T-cell (primary cell): ENCODE measurements at regions not wholly inside any gene's neighbourhood (a gene's known extent, or its start where the extent isn't known, plus 50 kb on each side); places are given as distances from the start of the nearest gene placed in this dataset.

Experiments
- ATAC-seq, 4 experiments: fragments of 200-7000 bp in 3 of 4; fragments of 150-1000 bp in 1 of 4; cut with Tn5 transposase; replicated peaks in 1 of 4; 1 replicate in 3 of 4; 2 replicates in 1 of 4; pipeline ENCODE4 v1.10.0; 2021; ENCODE audit warnings: moderate library complexity in 3 of 4, mild to moderate bottlenecking in 2 of 4, moderate number of reproducible peaks in 1 of 4
- CTCF ChIA-PET, 2 donors: fragments of 300-600 bp; sonication (Branson Sonifier 250); formaldehyde crosslinking; loops; one replicate each; lab custom pipeline; 2022; ENCODE audit warnings: antibody characterized with exemption in 2 of 2; lab: Charles Lee
- POLR2A ChIA-PET, 2 donors: fragments of 300-600 bp; sonication (Branson Sonifier 250); formaldehyde crosslinking; loops; one replicate each; lab custom pipeline; 2022; ENCODE audit warnings: antibody characterized with exemption in 2 of 2; lab: Charles Lee
- DNase-seq, 35 experiments: peaks; one replicate each; pipeline versions ENCODE4 v3.0.0 to v3.0.0-alpha.2; 2013 to 2023
- H3K27ac ChIP-seq: one replicate; pipeline ENCODE4 v1.5.1; 2013; ENCODE audit warnings: low read length
- H3K27me3 ChIP-seq, 2 experiments: replicated peaks in 1 of 2; 1 replicate in 1 of 2; 2 replicates in 1 of 2; pipeline versions ENCODE4 v1.6.1 to v1.7.0; 2013; ENCODE audit warnings: low read length in 1 of 2, mixed read lengths in 1 of 2; ENCODE audit not compliant: control insufficient read depth in 2 of 2, insufficient read depth in 2 of 2; ENCODE audit errors: extremely low read depth in 1 of 2
- H3K36me3 ChIP-seq, 2 donors: 1 replicate in 1 of 2; 2 replicates in 1 of 2; pipeline versions ENCODE4 v1.6.1 to v1.7.0; 2013; ENCODE audit warnings: low read length in 1 of 2; ENCODE audit not compliant: control insufficient read depth in 2 of 2, insufficient read depth in 1 of 2; ENCODE audit errors: extremely low read depth in 1 of 2
- H3K4me1 ChIP-seq, 2 experiments: 1 replicate in 1 of 2; 2 replicates in 1 of 2; pipeline versions ENCODE4 v1.6.1 to v1.7.0; 2013; ENCODE audit warnings: low read length in 2 of 2, mixed read lengths in 1 of 2; ENCODE audit not compliant: insufficient read depth in 2 of 2, control insufficient read depth in 1 of 2; ENCODE audit errors: extremely low read depth in 1 of 2
- H3K4me3 ChIP-seq, 2 donors: 1 replicate in 1 of 2; 2 replicates in 1 of 2; pipeline versions ENCODE4 v1.5.1 to v1.7.0; 2013; ENCODE audit warnings: mild to moderate bottlenecking in 2 of 2, low read length in 1 of 2, moderate library complexity in 1 of 2; ENCODE audit not compliant: control insufficient read depth in 1 of 2; ENCODE audit errors: extremely low read depth in 1 of 2
- H3K9me3 ChIP-seq: 2 replicates; pipeline ENCODE4 v1.7.0; 2013
- H3K27ac Mint-ChIP-seq, 2 donors: one replicate each; pipeline ENCODE4 v1.8.0; 2020 to 2021; ENCODE audit warnings: mild to moderate bottlenecking in 2 of 2, mixed read lengths in 2 of 2
- H3K27me3 Mint-ChIP-seq, 2 donors: one replicate each; pipeline ENCODE4 v1.8.0; 2021 to 2022; ENCODE audit warnings: mixed read lengths in 2 of 2
- H3K36me3 Mint-ChIP-seq: one replicate; pipeline ENCODE4 v1.8.0; 2021; ENCODE audit warnings: mixed read lengths
- H3K4me1 Mint-ChIP-seq, 3 donors: one replicate each; pipeline ENCODE4 v1.8.0; 2020 to 2022; ENCODE audit warnings: mixed read lengths in 3 of 3, mild to moderate bottlenecking in 1 of 3
- H3K4me3 Mint-ChIP-seq, 3 donors: one replicate each; pipeline ENCODE4 v1.8.0; 2020 to 2022; ENCODE audit warnings: mild to moderate bottlenecking in 3 of 3, mixed read lengths in 3 of 3, moderate library complexity in 3 of 3
- H3K9me3 Mint-ChIP-seq, 3 donors: one replicate each; pipeline ENCODE4 v1.8.0; 2020 to 2022; ENCODE audit warnings: mixed read lengths in 3 of 3
- WGBS: methylation state at CpG from one replicate; pipeline ENCODE4 v1.1.5; 2013; ENCODE audit warnings: missing lambda C conversion rate; ENCODE audit not compliant: insufficient coverage; 5-methylcytosine and 5-hydroxymethylcytosine counted together

- no peak overlapping the region for H3K27ac Mint-ChIP-seq
- Histone ChIP-seq H3K36me3 (no peaks in the 10 kb centered on the region), H3K4me3 (no peak overlapping the region), H3K4me1 (no peaks in the 10 kb centered on the region), H3K27ac (no peak overlapping the region), H3K27me3 (peaks cover 0 to 8% of the 10 kb centered on the region in 2 experiments), H3K9me3 (no peaks in the 10 kb centered on the region)
- H3K27me3 Mint-ChIP-seq, result peaks cover 26 to 28% of the 10 kb centered on the region in 2 donors
- no peak for ATAC-seq
- POLR2A ChIA-PET, result no interaction called here
- H3K9me3 Mint-ChIP-seq, result no peaks in the 10 kb centered on the region
- CTCF ChIA-PET, result no interaction called here
- H3K36me3 Mint-ChIP-seq, result no peaks in the 10 kb centered on the region
- H3K4me3 Mint-ChIP-seq, result no peak overlapping the region
- H3K4me1 Mint-ChIP-seq, result peaks cover 0 to 6% (median 4%) of the 10 kb centered on the region in 3 donors
- no peak for DNase-seq
These were observed 122.4 kb upstream of the OR9Q1 start for GRCh38 chr11:57901278-57901677.

GRCh38 chr11:57901756-57902155 lies 121.9 kb upstream of the OR9Q1 start:
- H3K36me3 Mint-ChIP-seq, result no peaks in the 10 kb centered on the region
- ChIA-PET CTCF (interaction anchor here in 1 of 2 donors (0.7 kb wide), 1 partner anchor 91 kb away, joined by 3 read pairs; no protein-coding TSS in a partner anchor), POLR2A (no interaction called here)
- peaks cover 0 to 6% (median 4%) of the 10 kb centered on the region in 3 donors for H3K4me1 Mint-ChIP-seq
- H3K27me3 Mint-ChIP-seq, result peaks cover 24% of the 10 kb centered on the region in 2 donors
- Histone ChIP-seq H3K27me3 (peaks cover 0 to 8% of the 10 kb centered on the region in 2 experiments), H3K9me3 (no peaks in the 10 kb centered on the region), H3K4me3 (no peak overlapping the region), H3K27ac (no peak overlapping the region), H3K36me3 (no peaks in the 10 kb centered on the region), H3K4me1 (no peaks in the 10 kb centered on the region)
- 65% methylated on average over 5 of the region's 5 CpGs for WGBS
- no peaks in the 10 kb centered on the region for H3K9me3 Mint-ChIP-seq
- ATAC-seq (no peak), DNase-seq (no peak)
- H3K4me3 Mint-ChIP-seq, result no peak overlapping the region
- no peak overlapping the region for H3K27ac Mint-ChIP-seq

- H3K4me3 ChIP-seq, result no peak overlapping the region
- H3K27ac Mint-ChIP-seq, result no peak overlapping the region
- H3K27me3 ChIP-seq, result peaks cover 0 to 8% of the 10 kb centered on the region in 2 experiments
- no peaks in the 10 kb centered on the region for H3K36me3 ChIP-seq
- no peak overlapping the region for H3K27ac ChIP-seq
- POLR2A ChIA-PET, result no interaction called here
- CTCF ChIA-PET, result no interaction called here
- H3K4me3 Mint-ChIP-seq, result no peak overlapping the region
- no peak for DNase-seq
- H3K4me1 Mint-ChIP-seq, result peaks cover 0 to 6% (median 4%) of the 10 kb centered on the region in 3 donors
- H3K27me3 Mint-ChIP-seq, result peaks cover 17 to 20% of the 10 kb centered on the region in 2 donors
- no peaks in the 10 kb centered on the region for H3K36me3 Mint-ChIP-seq
- no peaks in the 10 kb centered on the region for H3K9me3 ChIP-seq
- H3K4me1 ChIP-seq, result no peaks in the 10 kb centered on the region
- no peak for ATAC-seq
- no peaks in the 10 kb centered on the region for H3K9me3 Mint-ChIP-seq
These were observed 120.7 kb upstream of the OR9Q1 start for GRCh38 chr11:57903011-57903410.

- H3K4me3 ChIP-seq, result no peak overlapping the region
- Mint-ChIP-seq H3K4me3 (no peak overlapping the region), H3K36me3 (no peaks in the 10 kb centered on the region), H3K9me3 (no peaks in the 10 kb centered on the region), H3K4me1 (peaks cover 0 to 6% (median 4%) of the 10 kb centered on the region in 3 donors), H3K27me3 (peaks cover 11 to 15% of the 10 kb centered on the region in 2 donors), H3K27ac (no peak overlapping the region)
- ATAC-seq, result peak; percentile 45 to 94 (median 87)
- peaks cover 0 to 8% of the 10 kb centered on the region in 2 experiments for H3K27me3 ChIP-seq
- no peaks in the 10 kb centered on the region for H3K4me1 ChIP-seq
- ChIA-PET CTCF (no interaction called here), POLR2A (no interaction called here)
- peak in 3 of 35 experiments; percentile 2 to 32 (median 14) for DNase-seq
- H3K27ac ChIP-seq, result no peak overlapping the region
- no peaks in the 10 kb centered on the region for H3K36me3 ChIP-seq
- H3K9me3 ChIP-seq, result no peaks in the 10 kb centered on the region
- WGBS, result 47% methylated on average over 10 of the region's 11 CpGs
These were observed 120.1 kb upstream of the OR9Q1 start for GRCh38 chr11:57903441-57904123.

- Mint-ChIP-seq H3K27ac (no peak overlapping the region), H3K27me3 (peaks cover 5 to 10% of the 10 kb centered on the region in 2 donors), H3K36me3 (no peaks in the 10 kb centered on the region), H3K9me3 (no peaks in the 10 kb centered on the region), H3K4me3 (no peak overlapping the region), H3K4me1 (peaks cover 0 to 6% (median 4%) of the 10 kb centered on the region in 3 donors)
- H3K27ac ChIP-seq, result no peak overlapping the region
- ChIA-PET POLR2A (no interaction called here), CTCF (no interaction called here)
- no peaks in the 10 kb centered on the region for H3K4me1 ChIP-seq
- H3K4me3 ChIP-seq, result no peak overlapping the region
- H3K27me3 ChIP-seq, result peaks cover 0 to 8% of the 10 kb centered on the region in 2 experiments
- WGBS, result 60% methylated on average over 2 of the region's 10 CpGs
- DNase-seq, result no peak
- ATAC-seq, result no peak
- H3K9me3 ChIP-seq, result no peaks in the 10 kb centered on the region
- no peaks in the 10 kb centered on the region for H3K36me3 ChIP-seq
These were observed 119.3 kb upstream of the OR9Q1 start for GRCh38 chr11:57904376-57904775.

GRCh38 chr11:57905439-57905838 lies 118.2 kb upstream of the OR9Q1 start:
- no peak for ATAC-seq
- H3K36me3 Mint-ChIP-seq, result no peaks in the 10 kb centered on the region
- DNase-seq, result no peak
- H3K27ac ChIP-seq, result no peak overlapping the region
- no peak overlapping the region for H3K4me3 ChIP-seq
- CTCF ChIA-PET, result no interaction called here
- H3K9me3 Mint-ChIP-seq, result no peaks in the 10 kb centered on the region
- H3K27me3 Mint-ChIP-seq, result peaks cover 6 to 11% of the 10 kb centered on the region in 2 donors
- no peak overlapping the region for H3K27ac Mint-ChIP-seq
- WGBS, result no CpG with 5 or more reads among the region's 2 CpGs
- peaks cover 0 to 6% (median 4%) of the 10 kb centered on the region in 3 donors for H3K4me1 Mint-ChIP-seq
- POLR2A ChIA-PET, result no interaction called here
- H3K36me3 ChIP-seq, result no peaks in the 10 kb centered on the region
- no peaks in the 10 kb centered on the region for H3K4me1 ChIP-seq
- H3K4me3 Mint-ChIP-seq, result no peak overlapping the region
- H3K9me3 ChIP-seq, result no peaks in the 10 kb centered on the region
- H3K27me3 ChIP-seq, result peaks cover 0 to 8% of the 10 kb centered on the region in 2 experiments
